ENCODE measurements at regions not wholly inside any gene's neighbourhood (a gene's known extent, or its start where the extent isn't known, plus 50 kb on each side); places are given as distances from the start of the nearest gene placed in this dataset.

- Histone ChIP-seq H3K9me3 (ENCODE audit: control insufficient read depth, low read length) (no peaks in the 10 kb centered on the region), H3K36me3 (ENCODE audit: control insufficient read depth in 1 of 2, insufficient read depth in 2 of 2, low read length in 1 of 2) (no peaks in the 10 kb centered on the region), H3K27ac (ENCODE audit: low read depth in 1 of 2, low read length in 2 of 2) (no peak overlapping the region), H3K4me3 (ENCODE audit: low read length in 2 of 2) (no peak overlapping the region), H3K4me1 (ENCODE audit: control insufficient read depth in 1 of 2, insufficient read depth in 2 of 2, low read length in 2 of 2) (peaks cover 5 to 22% of the 10 kb centered on the region in 2 donors), H3K27me3 (ENCODE audit: control insufficient read depth in 1 of 2, insufficient read depth in 2 of 2, low read length in 1 of 2) (no peaks in the 10 kb centered on the region)
- 73 to 78% methylated on average over 1 of the region's 1 CpG for WGBS, 2 donors
- intact Hi-C loops (cut with DNase I): no loop called here
- DNase-seq (no peak), ATAC-seq (ENCODE audit: low FRiP score) (no peak)
Measured at GRCh38 chr3:159846255-159846654, 142.4 kb upstream of the IL12A start.

GRCh38 chr3:159848348-159849118 is 140.1 kb upstream of the IL12A start:
- H3K27ac ChIP-seq (ENCODE audit: low read depth in 1 of 2, low read length in 2 of 2): no peak overlapping the region
- H3K9me3 ChIP-seq (ENCODE audit: control insufficient read depth, low read length): no peaks in the 10 kb centered on the region
- peaks cover 5 to 28% of the 10 kb centered on the region in 2 donors for H3K4me1 ChIP-seq (ENCODE audit: control insufficient read depth in 1 of 2, insufficient read depth in 2 of 2, low read length in 2 of 2)
- no peaks in the 10 kb centered on the region for H3K27me3 ChIP-seq (ENCODE audit: control insufficient read depth in 1 of 2, insufficient read depth in 2 of 2, low read length in 1 of 2)
- WGBS, 2 donors: 33 to 36% methylated on average over 3 of the region's 3 CpGs
- DNase-seq: no peak
- H3K36me3 ChIP-seq (ENCODE audit: control insufficient read depth in 1 of 2, insufficient read depth in 2 of 2, low read length in 1 of 2): no peaks in the 10 kb centered on the region
- intact Hi-C loops (cut with DNase I): no loop called here
- H3K4me3 ChIP-seq (ENCODE audit: low read length in 2 of 2): no peak overlapping the region
- ATAC-seq (ENCODE audit: low FRiP score): no peak

GRCh38 chr3:159850481-159850880 is 138.2 kb upstream of the IL12A start:
- intact Hi-C loops (cut with DNase I): loop anchor here in 1 of 2 donors (10.0 kb wide), 1 partner anchor 86 kb away; no protein-coding TSS in a partner anchor
- no peak overlapping the region for H3K27ac ChIP-seq (ENCODE audit: low read depth in 1 of 2, low read length in 2 of 2)
- no peak overlapping the region for H3K4me3 ChIP-seq (ENCODE audit: low read length in 2 of 2)
- H3K4me1 ChIP-seq (ENCODE audit: control insufficient read depth in 1 of 2, insufficient read depth in 2 of 2, low read length in 2 of 2): peaks cover 0 to 23% of the 10 kb centered on the region in 2 donors
- no peaks in the 10 kb centered on the region for H3K36me3 ChIP-seq (ENCODE audit: control insufficient read depth in 1 of 2, insufficient read depth in 2 of 2, low read length in 1 of 2)
- no peak for DNase-seq
- no peak for ATAC-seq (ENCODE audit: low FRiP score)
- 73% methylated on average over 4 of the region's 4 CpGs for WGBS, 2 donors
- no peaks in the 10 kb centered on the region for H3K9me3 ChIP-seq (ENCODE audit: control insufficient read depth, low read length)
- no peaks in the 10 kb centered on the region for H3K27me3 ChIP-seq (ENCODE audit: control insufficient read depth in 1 of 2, insufficient read depth in 2 of 2, low read length in 1 of 2)

GRCh38 chr3:159852266-159852665 is 136.4 kb upstream of the IL12A start:
- H3K9me3 ChIP-seq (ENCODE audit: control insufficient read depth, low read length): no peaks in the 10 kb centered on the region
- H3K27ac ChIP-seq (ENCODE audit: low read depth in 1 of 2, low read length in 2 of 2): peak overlapping the region; percentile 60 to 81
- H3K4me3 ChIP-seq (ENCODE audit: low read length in 2 of 2): peak overlapping the region; percentile 21 to 49
- intact Hi-C loops (cut with DNase I): loop anchor here in 1 of 2 donors (10.0 kb wide), 1 partner anchor 87 kb away; no protein-coding TSS in a partner anchor
- no peaks in the 10 kb centered on the region for H3K36me3 ChIP-seq (ENCODE audit: control insufficient read depth in 1 of 2, insufficient read depth in 2 of 2, low read length in 1 of 2)
- WGBS, 2 donors: 5 to 8% methylated on average over 2 of the region's 2 CpGs
- DNase-seq: no peak
- H3K27me3 ChIP-seq (ENCODE audit: control insufficient read depth in 1 of 2, insufficient read depth in 2 of 2, low read length in 1 of 2): no peaks in the 10 kb centered on the region
- ATAC-seq (ENCODE audit: low FRiP score): no peak
- peaks cover 5 to 20% of the 10 kb centered on the region in 2 donors for H3K4me1 ChIP-seq (ENCODE audit: control insufficient read depth in 1 of 2, insufficient read depth in 2 of 2, low read length in 2 of 2)

- Histone ChIP-seq H3K4me1 (ENCODE audit: control insufficient read depth in 1 of 2, insufficient read depth in 2 of 2, low read length in 2 of 2) (peaks cover 5 to 18% of the 10 kb centered on the region in 2 donors), H3K36me3 (ENCODE audit: control insufficient read depth in 1 of 2, insufficient read depth in 2 of 2, low read length in 1 of 2) (no peaks in the 10 kb centered on the region), H3K9me3 (ENCODE audit: control insufficient read depth, low read length) (no peaks in the 10 kb centered on the region), H3K27me3 (ENCODE audit: control insufficient read depth in 1 of 2, insufficient read depth in 2 of 2, low read length in 1 of 2) (no peaks in the 10 kb centered on the region), H3K4me3 (ENCODE audit: low read length in 2 of 2) (peak overlapping the region in 1 of 2 donors; percentile 49), H3K27ac (ENCODE audit: low read depth in 1 of 2, low read length in 2 of 2) (peak overlapping the region; percentile 54 to 81)
- intact Hi-C loops (cut with DNase I): loop anchor here in 1 of 2 donors (10.0 kb wide), 1 partner anchor 88 kb away; no protein-coding TSS in a partner anchor
- 1 to 2% methylated on average over 11 of the region's 11 CpGs for WGBS, 2 donors
- DNase-seq (peak; percentile 56 to 80), ATAC-seq (ENCODE audit: low FRiP score) (peak; percentile 71)
Measured at GRCh38 chr3:159852821-159853505, 135.7 kb upstream of the IL12A start.

- Histone ChIP-seq H3K4me1 (ENCODE audit: control insufficient read depth in 1 of 2, insufficient read depth in 2 of 2, low read length in 2 of 2) (peaks cover 9 to 18% of the 10 kb centered on the region in 2 donors), H3K27ac (ENCODE audit: low read depth in 1 of 2, low read length in 2 of 2) (peak overlapping the region in 1 of 2 donors; percentile 81), H3K4me3 (ENCODE audit: low read length in 2 of 2) (no peak overlapping the region), H3K36me3 (ENCODE audit: control insufficient read depth in 1 of 2, insufficient read depth in 2 of 2, low read length in 1 of 2) (no peaks in the 10 kb centered on the region), H3K9me3 (ENCODE audit: control insufficient read depth, low read length) (no peaks in the 10 kb centered on the region), H3K27me3 (ENCODE audit: control insufficient read depth in 1 of 2, insufficient read depth in 2 of 2, low read length in 1 of 2) (no peaks in the 10 kb centered on the region)
- DNase-seq (no peak), ATAC-seq (ENCODE audit: low FRiP score) (no peak)
- intact Hi-C loops (cut with DNase I): loop anchor here in 1 of 2 donors (10.0 kb wide), 1 partner anchor 89 kb away; no protein-coding TSS in a partner anchor
Measured at GRCh38 chr3:159853506-159853864, 135.2 kb upstream of the IL12A start.

GRCh38 chr3:159854500-159855124 is 134.0 kb upstream of the IL12A start:
- Histone ChIP-seq H3K27me3 (ENCODE audit: control insufficient read depth in 1 of 2, insufficient read depth in 2 of 2, low read length in 1 of 2) (no peaks in the 10 kb centered on the region), H3K4me1 (ENCODE audit: control insufficient read depth in 1 of 2, insufficient read depth in 2 of 2, low read length in 2 of 2) (peaks cover 9 to 12% of the 10 kb centered on the region in 2 donors), H3K4me3 (ENCODE audit: low read length in 2 of 2) (peak overlapping the region; percentile 37 to 57), H3K36me3 (ENCODE audit: control insufficient read depth in 1 of 2, insufficient read depth in 2 of 2, low read length in 1 of 2) (no peaks in the 10 kb centered on the region), H3K27ac (ENCODE audit: low read depth in 1 of 2, low read length in 2 of 2) (peak overlapping the region in 1 of 2 donors; percentile 94), H3K9me3 (ENCODE audit: control insufficient read depth, low read length) (no peaks in the 10 kb centered on the region)
- intact Hi-C loops (cut with DNase I): loop anchor here in 1 of 2 donors (10.0 kb wide), 1 partner anchor 90 kb away; no protein-coding TSS in a partner anchor
- ATAC-seq (ENCODE audit: low FRiP score) (no peak), DNase-seq (no peak)
- 6 to 16% methylated on average over 8 of the region's 8 CpGs for WGBS, 2 donors

- intact Hi-C loops (cut with DNase I): loop anchor here in 1 of 2 donors (10.0 kb wide), 1 partner anchor 91 kb away; no protein-coding TSS in a partner anchor
- Histone ChIP-seq H3K27ac (ENCODE audit: low read depth in 1 of 2, low read length in 2 of 2) (peak overlapping the region in 1 of 2 donors; percentile 27), H3K4me1 (ENCODE audit: control insufficient read depth in 1 of 2, insufficient read depth in 2 of 2, low read length in 2 of 2) (peaks cover 9 to 13% of the 10 kb centered on the region in 2 donors), H3K4me3 (ENCODE audit: low read length in 2 of 2) (no peak overlapping the region), H3K9me3 (ENCODE audit: control insufficient read depth, low read length) (no peaks in the 10 kb centered on the region), H3K36me3 (ENCODE audit: control insufficient read depth in 1 of 2, insufficient read depth in 2 of 2, low read length in 1 of 2) (no peaks in the 10 kb centered on the region), H3K27me3 (ENCODE audit: control insufficient read depth in 1 of 2, insufficient read depth in 2 of 2, low read length in 1 of 2) (no peaks in the 10 kb centered on the region)
- WGBS, 2 donors: 49 to 52% methylated on average over 5 of the region's 5 CpGs
- ATAC-seq (ENCODE audit: low FRiP score) (no peak), DNase-seq (no peak)
Measured at GRCh38 chr3:159855599-159856346, 132.9 kb upstream of the IL12A start.
